GM12873 (cell line): ENCODE measurements at regions not wholly inside any gene's neighbourhood (a gene's known extent, or its start where the extent isn't known, plus 50 kb on each side); places are given as distances from the start of the nearest gene placed in this dataset.

Experiments used
- TF ChIP-seq, protein P1 (sequence below): IDR thresholded peaks from 2 replicates; pipeline ENCODE4 v1.5.1; 2012; ENCODE audit warnings: low read depth, mild to moderate bottlenecking, moderate library complexity, low read length, control low read depth; ENCODE audit not compliant: insufficient read depth; ENCODE audit errors: missing control alignments

DNA sequence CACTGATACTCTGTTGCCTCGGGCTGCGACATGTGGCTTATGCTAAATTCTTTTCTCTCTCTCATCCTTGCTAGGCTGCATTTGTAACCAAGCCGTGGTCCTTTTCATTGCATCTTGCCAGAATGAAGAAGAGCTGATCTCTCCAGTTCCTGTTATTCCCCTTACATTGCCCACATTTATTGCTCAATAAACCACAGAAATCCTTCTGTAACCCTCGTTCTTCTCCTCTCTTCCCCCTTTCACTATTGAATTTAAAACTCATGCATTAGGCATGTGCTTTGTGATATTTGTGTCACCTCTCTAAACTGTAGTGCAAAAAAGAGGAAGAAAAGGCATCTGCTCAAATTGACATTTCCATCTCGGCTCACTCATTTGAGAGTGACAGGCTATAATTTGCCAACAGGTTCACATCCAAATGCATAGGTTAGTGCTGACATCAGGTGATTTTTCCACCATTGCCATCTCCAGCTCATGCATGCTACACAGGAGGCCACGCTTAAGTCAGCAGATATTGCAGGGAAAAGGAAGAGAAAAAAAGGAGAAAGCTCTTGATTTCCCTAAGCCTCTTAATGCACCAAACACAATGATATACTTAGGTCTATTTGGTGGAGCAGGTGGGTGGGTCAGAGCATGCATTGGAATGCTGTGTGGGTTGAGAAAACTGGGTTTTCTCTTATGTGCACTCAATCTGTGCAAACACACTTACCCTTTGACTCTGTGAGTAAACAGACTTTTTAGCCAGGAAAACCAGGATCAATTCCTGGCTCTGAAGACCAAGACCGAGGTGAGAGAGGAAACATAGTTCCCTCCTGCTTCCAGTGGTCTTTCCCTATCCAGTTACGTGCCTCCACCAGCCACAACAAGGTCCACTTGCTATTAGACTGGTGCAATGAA, 642.7 kb downstream of the HS3ST4 start:
- TF ChIP-seq, protein P1, sequence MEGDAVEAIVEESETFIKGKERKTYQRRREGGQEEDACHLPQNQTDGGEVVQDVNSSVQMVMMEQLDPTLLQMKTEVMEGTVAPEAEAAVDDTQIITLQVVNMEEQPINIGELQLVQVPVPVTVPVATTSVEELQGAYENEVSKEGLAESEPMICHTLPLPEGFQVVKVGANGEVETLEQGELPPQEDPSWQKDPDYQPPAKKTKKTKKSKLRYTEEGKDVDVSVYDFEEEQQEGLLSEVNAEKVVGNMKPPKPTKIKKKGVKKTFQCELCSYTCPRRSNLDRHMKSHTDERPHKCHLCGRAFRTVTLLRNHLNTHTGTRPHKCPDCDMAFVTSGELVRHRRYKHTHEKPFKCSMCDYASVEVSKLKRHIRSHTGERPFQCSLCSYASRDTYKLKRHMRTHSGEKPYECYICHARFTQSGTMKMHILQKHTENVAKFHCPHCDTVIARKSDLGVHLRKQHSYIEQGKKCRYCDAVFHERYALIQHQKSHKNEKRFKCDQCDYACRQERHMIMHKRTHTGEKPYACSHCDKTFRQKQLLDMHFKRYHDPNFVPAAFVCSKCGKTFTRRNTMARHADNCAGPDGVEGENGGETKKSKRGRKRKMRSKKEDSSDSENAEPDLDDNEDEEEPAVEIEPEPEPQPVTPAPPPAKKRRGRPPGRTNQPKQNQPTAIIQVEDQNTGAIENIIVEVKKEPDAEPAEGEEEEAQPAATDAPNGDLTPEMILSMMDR = no peak

DNA sequence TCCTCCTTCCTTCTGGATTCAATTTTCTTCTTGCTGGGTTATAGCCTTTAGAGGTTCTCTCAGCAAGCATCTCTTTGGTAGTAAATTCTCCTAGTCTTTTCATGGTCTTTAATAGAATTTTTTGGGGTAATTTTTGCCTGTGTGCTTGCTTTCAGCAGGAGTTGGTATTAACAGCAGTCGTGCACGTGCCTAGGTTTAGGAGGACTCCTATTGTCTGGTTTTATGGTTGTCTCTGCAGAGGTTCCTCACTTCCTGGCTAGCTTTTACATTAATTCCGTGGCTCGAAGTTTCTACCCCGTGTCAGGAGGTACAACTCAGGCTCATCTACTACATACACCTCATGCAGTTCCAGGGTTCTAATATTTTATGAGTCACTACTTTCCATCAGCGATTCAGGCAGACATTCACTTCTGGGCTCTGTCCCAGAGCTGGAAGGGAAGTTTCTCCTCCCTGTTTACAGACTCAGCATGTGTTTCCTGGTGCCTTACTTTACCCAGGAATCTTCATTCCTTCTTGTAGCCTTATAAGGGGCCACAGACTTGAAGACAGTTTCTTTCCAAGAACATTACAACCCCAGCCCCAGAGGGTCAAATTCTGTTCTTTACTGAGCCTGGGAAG, 643.6 kb downstream of the HS3ST4 start:
- TF ChIP-seq, protein P1 = no peak

DNA sequence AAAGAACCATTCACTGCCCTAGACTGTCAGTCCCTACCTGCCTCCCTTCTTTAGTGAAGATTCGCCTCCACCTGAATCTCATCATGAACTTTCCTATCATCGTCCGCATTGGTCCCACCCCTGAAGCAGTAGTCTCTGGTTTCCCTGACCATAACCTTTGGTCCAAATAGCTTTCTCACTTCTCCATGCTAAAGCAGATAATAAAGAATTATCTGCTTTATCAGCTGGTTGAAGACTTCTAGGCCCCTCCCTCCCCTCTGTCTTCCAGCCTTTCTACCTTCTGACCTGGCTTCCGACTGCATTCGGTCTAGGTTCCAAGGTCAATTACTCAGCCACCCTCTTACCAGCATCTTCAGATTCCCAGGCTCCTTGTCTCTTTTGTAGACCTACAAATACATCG, 650.9 kb downstream of the HS3ST4 start:
- TF ChIP-seq, protein P1 = no peak

DNA sequence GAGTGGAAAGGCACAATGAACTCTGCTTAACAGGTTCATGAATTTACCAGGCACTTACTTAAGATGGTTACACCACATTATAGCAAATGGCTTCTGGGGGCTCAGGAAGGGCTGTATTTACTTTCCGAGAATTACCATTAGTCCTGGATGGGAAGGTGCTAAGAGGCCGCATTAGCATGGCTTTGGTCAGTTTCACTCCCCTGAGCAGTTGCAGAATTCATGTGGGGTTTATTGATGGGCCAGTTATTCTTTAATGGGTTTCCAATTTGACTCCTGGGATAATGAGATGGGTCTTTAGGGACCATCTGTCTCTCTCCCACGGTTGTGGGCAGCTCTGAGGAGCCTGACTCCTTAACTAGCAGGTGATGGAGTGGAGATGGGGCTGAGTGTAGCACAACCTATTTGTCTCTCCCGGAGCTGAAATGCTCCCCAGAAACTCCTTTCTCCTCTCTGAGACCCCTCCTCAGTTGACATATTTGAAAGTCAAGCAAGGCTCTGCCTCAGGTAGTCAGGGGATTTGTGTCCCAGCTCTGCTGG, 652.5 kb downstream of the HS3ST4 start:
- TF ChIP-seq, protein P1 = no peak

DNA sequence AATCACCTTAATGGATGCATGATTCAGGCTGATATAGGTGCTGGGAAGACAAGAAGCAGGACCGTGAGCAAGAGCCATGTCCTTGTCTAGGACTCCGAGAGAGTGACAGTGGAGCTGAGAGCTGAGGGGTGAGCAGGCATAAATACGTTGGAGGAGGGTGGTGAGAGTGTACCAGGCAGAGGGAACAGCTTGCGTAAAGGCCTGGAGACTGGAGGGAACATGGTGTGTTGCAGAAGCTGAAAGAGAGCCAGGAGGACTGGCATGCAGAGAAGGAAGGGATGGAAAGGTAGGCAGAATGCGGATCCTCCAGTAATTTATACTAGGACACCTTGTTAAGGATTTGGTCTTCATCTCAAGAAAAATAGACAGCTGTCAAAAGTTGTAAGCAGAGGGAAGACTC, 653.2 kb downstream of the HS3ST4 start:
- TF ChIP-seq, protein P1 = no peak

DNA sequence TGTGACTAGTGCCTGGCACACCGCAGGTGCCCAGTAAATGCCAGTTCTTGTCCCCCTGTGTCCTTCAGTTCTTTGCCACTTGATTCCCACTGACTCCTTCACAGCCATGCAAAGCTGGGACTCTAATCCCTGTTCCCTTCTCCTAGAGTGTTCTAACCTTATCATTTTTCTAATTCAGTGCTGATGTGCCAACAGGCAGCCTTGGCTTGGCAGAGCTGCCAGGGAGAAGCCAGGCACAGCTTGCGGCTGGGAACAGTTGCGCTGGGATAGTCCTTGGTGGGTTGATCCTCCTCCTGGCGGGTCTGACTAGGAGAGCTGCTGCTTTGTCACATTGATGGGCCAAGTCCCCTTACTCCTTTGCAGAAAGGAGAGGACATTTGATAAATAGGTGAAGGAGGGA, 654.2 kb downstream of the HS3ST4 start:
- TF ChIP-seq, protein P1 = no peak

DNA sequence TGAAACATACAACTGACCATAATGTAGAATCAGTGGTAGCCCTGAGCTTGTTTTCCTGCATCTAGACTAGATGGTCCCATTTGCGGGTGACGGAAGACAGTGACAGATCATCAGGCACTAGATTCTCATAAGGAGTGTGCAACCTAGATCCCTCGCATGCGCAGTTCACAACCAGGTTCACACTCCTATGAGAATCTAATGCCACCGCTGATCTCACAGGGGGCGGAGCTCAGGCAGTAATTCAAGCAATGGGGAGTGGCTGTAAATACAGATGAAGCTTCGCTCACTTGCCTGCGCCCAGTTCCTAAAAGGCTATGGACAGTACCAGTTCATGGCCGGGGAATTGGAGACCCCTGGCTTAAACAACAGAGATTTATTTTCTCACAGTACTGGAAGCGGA, 656.3 kb downstream of the HS3ST4 start:
- TF ChIP-seq, protein P1 = no peak
